ENCODE measurements at regions not wholly inside any gene's neighbourhood (a gene's known extent, or its start where the extent isn't known, plus 50 kb on each side); places are given as distances from the start of the nearest gene placed in this dataset.

DNA sequence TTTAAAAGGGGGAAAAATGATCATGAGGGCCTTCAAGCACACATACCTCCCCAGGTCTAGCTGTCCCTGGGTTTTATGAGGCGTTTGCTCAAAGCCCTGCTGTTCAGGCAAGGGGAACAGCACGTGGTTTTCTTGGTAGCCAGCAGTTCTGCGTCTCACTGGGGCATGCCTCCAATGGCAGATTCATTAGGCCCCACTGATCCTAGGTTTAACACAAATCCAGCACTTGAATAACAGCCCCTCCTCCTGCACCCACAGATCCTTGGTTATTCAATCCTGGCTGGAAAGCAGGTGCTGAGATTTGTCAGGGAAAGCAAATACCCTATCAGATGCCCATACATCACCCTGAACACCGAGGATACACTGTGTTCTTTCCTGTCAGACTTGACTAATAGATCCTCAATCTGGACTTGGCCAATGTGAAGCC, 106.4 kb downstream of the ZC3H11B start:
- CTCF ChIA-PET, result no interaction called here
- H3K4me3 Mint-ChIP-seq, result no peak overlapping the region
- Histone ChIP-seq H3K4me1 (ENCODE audit: insufficient read depth, low read length) (no peaks in the 10 kb centered on the region), H3K27me3 (ENCODE audit: control insufficient read depth in 1 of 2, insufficient read depth in 2 of 2, low read length in 2 of 2) (no peaks in the 10 kb centered on the region), H3K36me3 (ENCODE audit: insufficient read depth, low read length) (no peaks in the 10 kb centered on the region), H3K27ac (ENCODE audit: low read depth in 1 of 2, low read length in 2 of 2) (no peak overlapping the region), H3K9me3 (ENCODE audit: control insufficient read depth in 1 of 2, insufficient read depth in 1 of 2, low read length in 2 of 2) (peaks cover 0 to 3% of the 10 kb centered on the region in 2 experiments), H3K4me3 (ENCODE audit: low read length) (no peak overlapping the region)
- ATAC-seq (ENCODE audit: poor library complexity) (no peak), DNase-seq (no peak)
- H3K9me3 Mint-ChIP-seq, result no peaks in the 10 kb centered on the region
- POLR2A ChIA-PET, result no interaction called here
- intact Hi-C loops (cut with DNase I, micrococcal nuclease), result no loop called here
- TF ChIP-seq, protein P1, sequence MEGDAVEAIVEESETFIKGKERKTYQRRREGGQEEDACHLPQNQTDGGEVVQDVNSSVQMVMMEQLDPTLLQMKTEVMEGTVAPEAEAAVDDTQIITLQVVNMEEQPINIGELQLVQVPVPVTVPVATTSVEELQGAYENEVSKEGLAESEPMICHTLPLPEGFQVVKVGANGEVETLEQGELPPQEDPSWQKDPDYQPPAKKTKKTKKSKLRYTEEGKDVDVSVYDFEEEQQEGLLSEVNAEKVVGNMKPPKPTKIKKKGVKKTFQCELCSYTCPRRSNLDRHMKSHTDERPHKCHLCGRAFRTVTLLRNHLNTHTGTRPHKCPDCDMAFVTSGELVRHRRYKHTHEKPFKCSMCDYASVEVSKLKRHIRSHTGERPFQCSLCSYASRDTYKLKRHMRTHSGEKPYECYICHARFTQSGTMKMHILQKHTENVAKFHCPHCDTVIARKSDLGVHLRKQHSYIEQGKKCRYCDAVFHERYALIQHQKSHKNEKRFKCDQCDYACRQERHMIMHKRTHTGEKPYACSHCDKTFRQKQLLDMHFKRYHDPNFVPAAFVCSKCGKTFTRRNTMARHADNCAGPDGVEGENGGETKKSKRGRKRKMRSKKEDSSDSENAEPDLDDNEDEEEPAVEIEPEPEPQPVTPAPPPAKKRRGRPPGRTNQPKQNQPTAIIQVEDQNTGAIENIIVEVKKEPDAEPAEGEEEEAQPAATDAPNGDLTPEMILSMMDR (IDR thresholded peaks at IDR 0.05), result no peak
- H3K27ac Mint-ChIP-seq, result no peak overlapping the region
- no peaks in the 10 kb centered on the region for H3K36me3 Mint-ChIP-seq (ENCODE audit: low read depth)
- no peaks in the 10 kb centered on the region for H3K4me1 Mint-ChIP-seq (ENCODE audit: low read depth)
- H3K27me3 Mint-ChIP-seq, result peaks cover 4% of the 10 kb centered on the region

DNA sequence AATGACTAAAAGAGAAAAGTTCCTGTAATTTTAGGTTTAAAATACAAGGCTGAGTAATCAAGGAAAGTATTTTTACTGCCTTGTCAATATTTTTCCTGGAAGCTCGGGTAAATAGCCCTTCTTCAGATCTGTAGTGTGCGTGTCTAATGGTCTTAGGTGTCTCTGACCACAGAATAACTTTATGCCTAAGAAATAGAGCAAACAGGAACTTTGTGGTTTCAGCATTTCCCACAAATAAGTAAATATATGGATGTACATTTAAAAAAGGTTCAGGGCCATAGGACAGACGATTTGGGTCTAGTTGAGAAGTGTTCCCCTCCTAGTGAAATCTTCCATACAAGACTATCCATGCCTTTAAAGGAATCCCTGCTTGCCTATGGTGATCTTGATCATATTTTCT, 107.0 kb downstream of the ZC3H11B start:
- no peak overlapping the region for H3K27ac ChIP-seq (ENCODE audit: low read depth in 1 of 2, low read length in 2 of 2)
- H3K9me3 Mint-ChIP-seq, result no peaks in the 10 kb centered on the region
- no peaks in the 10 kb centered on the region for H3K4me1 ChIP-seq (ENCODE audit: insufficient read depth, low read length)
- H3K36me3 ChIP-seq (ENCODE audit: insufficient read depth, low read length), result no peaks in the 10 kb centered on the region
- CTCF ChIA-PET, result no interaction called here
- no peak overlapping the region for H3K4me3 Mint-ChIP-seq
- no peaks in the 10 kb centered on the region for H3K36me3 Mint-ChIP-seq (ENCODE audit: low read depth)
- ATAC-seq (ENCODE audit: poor library complexity) (no peak), DNase-seq (no peak)
- H3K9me3 ChIP-seq (ENCODE audit: control insufficient read depth in 1 of 2, insufficient read depth in 1 of 2, low read length in 2 of 2), result peaks cover 0 to 3% of the 10 kb centered on the region in 2 experiments
- TF ChIP-seq, protein P1 (IDR thresholded peaks at IDR 0.05), result no peak
- POLR2A ChIA-PET, result no interaction called here
- no peak overlapping the region for H3K27ac Mint-ChIP-seq
- no peak overlapping the region for H3K4me3 ChIP-seq (ENCODE audit: low read length)
- peaks cover 4% of the 10 kb centered on the region for H3K27me3 Mint-ChIP-seq
- H3K4me1 Mint-ChIP-seq (ENCODE audit: low read depth), result no peaks in the 10 kb centered on the region
- H3K27me3 ChIP-seq (ENCODE audit: control insufficient read depth in 1 of 2, insufficient read depth in 2 of 2, low read length in 2 of 2), result no peaks in the 10 kb centered on the region
- intact Hi-C loops (cut with DNase I, micrococcal nuclease), result no loop called here

DNA sequence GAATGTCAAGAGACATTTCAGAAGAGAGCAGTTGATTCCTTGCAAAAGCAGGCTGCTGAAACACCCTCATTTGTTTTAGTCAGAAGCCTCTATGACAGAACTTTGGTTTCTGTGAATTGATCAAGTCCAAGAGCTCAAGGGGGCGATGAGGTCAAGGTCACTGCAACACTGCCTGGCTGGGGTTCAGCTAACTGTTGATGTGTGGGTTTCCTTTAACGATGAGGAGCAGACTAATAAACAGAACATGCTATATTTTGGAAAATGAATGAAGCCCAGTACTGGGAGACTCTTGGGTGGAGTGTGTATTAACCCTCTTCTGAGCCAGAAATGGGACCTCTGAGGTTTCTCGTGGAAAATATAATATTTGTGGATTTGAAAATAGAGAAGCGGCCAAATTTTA, 109.3 kb downstream of the ZC3H11B start:
- Histone ChIP-seq H3K36me3 (ENCODE audit: insufficient read depth, low read length) (no peaks in the 10 kb centered on the region), H3K4me1 (ENCODE audit: insufficient read depth, low read length) (no peaks in the 10 kb centered on the region), H3K27me3 (ENCODE audit: control insufficient read depth in 1 of 2, insufficient read depth in 2 of 2, low read length in 2 of 2) (no peaks in the 10 kb centered on the region), H3K4me3 (ENCODE audit: low read length) (no peak overlapping the region), H3K27ac (ENCODE audit: low read depth in 1 of 2, low read length in 2 of 2) (no peak overlapping the region), H3K9me3 (ENCODE audit: control insufficient read depth in 1 of 2, insufficient read depth in 1 of 2, low read length in 2 of 2) (peaks cover 0 to 3% of the 10 kb centered on the region in 2 experiments)
- Mint-ChIP-seq H3K36me3 (ENCODE audit: low read depth) (no peaks in the 10 kb centered on the region), H3K9me3 (peaks cover 2% of the 10 kb centered on the region), H3K27me3 (peaks cover 4% of the 10 kb centered on the region), H3K27ac (no peak overlapping the region), H3K4me1 (ENCODE audit: low read depth) (no peaks in the 10 kb centered on the region), H3K4me3 (no peak overlapping the region)
- DNase-seq, result no peak
- no peak for ATAC-seq (ENCODE audit: poor library complexity)
- TF ChIP-seq, protein P1 (IDR thresholded peaks at IDR 0.05), result no peak
- CTCF ChIA-PET, result no interaction called here
- POLR2A ChIA-PET, result no interaction called here
- intact Hi-C loops (cut with DNase I, micrococcal nuclease), result no loop called here
